Astrocyte of the cerebellum (primary cell): ENCODE measurements at regions not wholly inside any gene's neighbourhood (a gene's known extent, or its start where the extent isn't known, plus 50 kb on each side); places are given as distances from the start of the nearest gene placed in this dataset.

Experiments
- DNase-seq: peaks from one replicate; pipeline ENCODE4 v3.0.0-alpha.2; 2011; ENCODE audit warnings: low read depth
- H3K4me3 ChIP-seq: 2 replicates; pipeline ENCODE4 v1.5.1; 2011; ENCODE audit warnings: mild to moderate bottlenecking, low read depth, low read length, moderate library complexity
- CTCF ChIP-seq: IDR thresholded peaks from 2 replicates; pipeline ENCODE4 v1.5.1; 2012; ENCODE audit warnings: low read length, low read depth, moderate library complexity, mild to moderate bottlenecking; ENCODE audit errors: missing control alignments
- in situ Hi-C: cut with HindIII; loops from 2 replicates; pipeline ENCODE4 v1.10.0; 2017; ENCODE audit warnings: low sequenced_read_pairs

DNA sequence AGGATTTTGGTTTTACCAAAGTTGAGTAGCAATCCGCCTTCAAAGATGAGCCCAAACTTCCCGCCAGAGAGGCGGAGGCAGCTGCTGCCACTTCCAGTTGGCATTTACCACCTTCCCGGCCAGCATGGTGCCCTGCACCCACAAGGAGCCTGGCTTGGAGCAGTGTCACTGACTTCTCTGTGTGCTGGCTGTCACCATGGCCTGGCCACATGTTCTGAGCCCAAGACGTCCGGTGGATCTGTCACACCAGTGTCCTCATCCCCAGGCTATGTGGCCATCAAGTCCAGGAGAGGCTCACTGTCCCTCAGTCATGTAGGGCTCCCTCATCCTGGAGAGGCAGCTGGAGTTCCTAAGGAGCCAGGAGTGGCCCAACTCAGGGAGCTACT lies 100.6 kb downstream of the ACKR3 start:
- no peak for TF ChIP-seq CTCF
- no peak for DNase-seq
- H3K4me3 ChIP-seq: no peak overlapping the region
- in situ Hi-C loops: no loop called here

GRCh38 chr2:236671896-236672562 lies 102.4 kb downstream of the ACKR3 start:
- DNase-seq: no peak
- no peak overlapping the region for H3K4me3 ChIP-seq
- in situ Hi-C loops: no loop called here
- TF ChIP-seq CTCF: no peak

DNA sequence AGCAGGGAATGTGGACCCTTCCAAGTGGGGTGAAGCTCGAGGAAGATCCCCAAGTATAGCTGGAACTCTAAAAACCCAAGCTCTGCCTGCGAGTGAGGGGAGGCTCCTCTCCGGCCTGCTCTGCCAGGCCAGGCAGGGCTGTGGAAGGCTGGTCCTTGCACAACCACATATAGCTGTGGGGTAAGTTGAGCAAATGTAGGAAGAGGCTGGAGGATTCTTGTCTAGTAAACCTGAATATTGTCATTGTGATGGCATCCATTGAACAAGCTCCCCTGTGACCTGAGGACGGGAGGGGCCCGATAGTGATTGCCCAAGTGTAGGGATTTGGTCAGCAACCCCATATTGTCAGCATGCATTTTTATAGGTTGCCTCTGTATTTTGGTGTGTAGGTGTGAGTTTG lies 103.0 kb downstream of the ACKR3 start:
- no peak overlapping the region for H3K4me3 ChIP-seq
- TF ChIP-seq CTCF: no peak
- in situ Hi-C loops: no loop called here
- DNase-seq: no peak

GRCh38 chr2:236673126-236673822 lies 103.6 kb downstream of the ACKR3 start:
- in situ Hi-C loops: no loop called here
- TF ChIP-seq CTCF: no peak
- no peak for DNase-seq
- no peak overlapping the region for H3K4me3 ChIP-seq

DNA sequence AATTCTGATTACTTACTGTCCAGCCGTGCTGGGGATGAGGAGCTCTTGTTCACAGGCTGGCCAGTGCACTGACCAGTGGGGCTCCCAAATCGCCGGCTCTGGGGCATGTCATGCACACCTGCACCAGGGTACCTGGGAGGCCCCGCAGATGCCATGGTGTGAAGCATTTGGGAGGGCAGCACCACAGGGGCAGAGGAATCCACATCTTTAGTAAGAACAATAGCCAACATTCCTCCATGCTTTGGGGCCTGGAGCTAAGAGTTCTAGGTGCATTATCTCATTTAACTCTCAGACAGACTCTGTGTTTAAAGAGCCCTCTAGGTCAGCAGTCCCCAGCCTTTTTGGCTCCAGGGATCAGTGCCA lies 104.2 kb downstream of the ACKR3 start:
- in situ Hi-C loops: no loop called here
- DNase-seq: no peak
- no peak overlapping the region for H3K4me3 ChIP-seq
- TF ChIP-seq CTCF: no peak

DNA sequence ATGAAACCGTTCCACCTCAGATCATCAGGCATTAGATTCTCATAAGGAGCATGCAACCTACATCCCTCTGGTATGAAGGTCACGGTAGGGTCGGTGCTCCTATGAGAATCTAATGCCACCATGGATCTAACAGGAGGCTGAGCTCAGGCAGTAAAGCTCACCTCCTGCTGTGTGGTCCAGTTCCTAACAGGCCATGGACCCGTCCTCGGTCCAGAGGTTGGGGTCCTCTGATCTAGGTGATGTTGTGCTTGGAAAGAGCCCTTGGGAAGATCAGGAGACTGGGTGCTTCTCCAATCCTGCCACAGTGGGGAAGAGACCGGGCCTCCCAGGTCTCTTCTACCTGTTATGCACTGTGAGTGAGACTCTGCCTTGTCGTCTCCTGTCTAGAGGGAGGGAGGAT lies 104.6 kb downstream of the ACKR3 start:
- in situ Hi-C loops: no loop called here
- no peak for DNase-seq
- TF ChIP-seq CTCF: no peak
- H3K4me3 ChIP-seq: no peak overlapping the region
